Tibial nerve (tissue), 4 donors: ENCODE measurements at regions not wholly inside any gene's neighbourhood (a gene's known extent, or its start where the extent isn't known, plus 50 kb on each side); places are given as distances from the start of the nearest gene placed in this dataset.

Experiments used
- CTCF ChIP-seq, 5 experiments: fragments of 200-600 bp in 3 of 5; fragments of 450-650 bp in 2 of 5; sonication (generic) in 3 of 5; IDR thresholded peaks; one replicate each; pipeline ENCODE4 v1.5.1; 2016 to 2019; ENCODE audit warnings: antibody characterized with exemption in 5 of 5, mild to moderate bottlenecking in 3 of 5, moderate library complexity in 2 of 5
- EP300 ChIP-seq, 2 donors: sonication (generic); formaldehyde crosslinking; IDR thresholded peaks; one replicate each; pipeline ENCODE4 v1.6.1; 2017; ENCODE audit warnings: antibody characterized with exemption in 2 of 2, mild to moderate bottlenecking in 1 of 2
- POLR2A ChIP-seq, 2 donors: fragments of 450-650 bp; IDR thresholded peaks; one replicate each; pipeline ENCODE4 v1.6.1; 2017; ENCODE audit warnings: antibody characterized with exemption in 2 of 2, mild to moderate bottlenecking in 2 of 2, moderate library complexity in 2 of 2

- no peak for TF ChIP-seq CTCF (IDR thresholded peaks at IDR 0.05)
- no peak for TF ChIP-seq POLR2A (IDR thresholded peaks at IDR 0.05)
- TF ChIP-seq EP300 (IDR thresholded peaks at IDR 0.05): no peak
Measured at GRCh38 chr10:1992930-1993329, 255.6 kb upstream of the ADARB2 start.
